GM12878 (cell line): ENCODE measurements at regions not wholly inside any gene's neighbourhood (a gene's known extent, or its start where the extent isn't known, plus 50 kb on each side); places are given as distances from the start of the nearest gene placed in this dataset.

Experiments
- CREB1 ChIP-seq: IDR thresholded peaks from 2 replicates; pipeline ENCODE4 v1.6.1; 2012; ENCODE audit warnings: low read depth, mild to moderate bottlenecking, inconsistent platforms
- CTCF ChIP-seq, 3 experiments: IDR thresholded peaks in 2 of 3; conservative IDR thresholded peaks in 1 of 3; 2 replicates each; pipeline ENCODE4 v1.5.1; 2011; ENCODE audit warnings: low read depth in 3 of 3, low read length in 3 of 3, mild to moderate bottlenecking in 3 of 3, control low read depth in 2 of 3, moderate library complexity in 2 of 3, inconsistent platforms in 1 of 3, mixed read lengths in 1 of 3; ENCODE audit not compliant: control insufficient read depth in 2 of 3, insufficient read depth in 1 of 3; ENCODE audit errors: extremely low read depth in 1 of 3
- EZH2 ChIP-seq: IDR thresholded peaks from 2 replicates; pipeline ENCODE4 v1.6.1; 2012; ENCODE audit warnings: low read depth, mild to moderate bottlenecking, control low read depth, inconsistent platforms, low read length, borderline replicate concordance; ENCODE audit not compliant: control insufficient read depth
- JUND ChIP-seq: IDR thresholded peaks from 2 replicates; pipeline ENCODE4 v1.6.1; 2012; ENCODE audit warnings: low read depth, mild to moderate bottlenecking, low read length, improper control_type of control experiment, moderate library complexity
- NFIC ChIP-seq: IDR thresholded peaks from 2 replicates; pipeline ENCODE4 v1.6.1; 2012; ENCODE audit warnings: low read depth, mild to moderate bottlenecking, inconsistent platforms, low read length, moderate library complexity

DNA sequence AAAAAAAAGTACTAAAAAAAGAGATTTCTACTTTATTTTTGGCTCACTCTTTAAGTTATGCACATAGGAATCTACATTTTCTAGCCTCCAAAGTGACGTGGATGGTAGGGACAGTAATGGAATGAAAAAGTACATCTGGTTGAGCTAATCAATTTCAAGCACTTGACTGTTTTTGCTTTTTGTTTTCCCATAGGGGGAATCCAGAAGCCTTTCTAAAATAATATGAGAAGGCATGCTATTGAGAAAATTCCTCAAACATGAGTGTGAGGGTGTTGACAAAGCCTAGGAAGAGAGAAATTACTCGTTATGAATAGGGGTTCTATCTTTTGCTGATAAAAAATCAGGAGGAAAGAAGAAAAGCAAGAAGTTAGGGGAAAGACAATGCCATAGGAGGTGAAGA, 242.5 kb upstream of the PUDP start:
- no peak for TF ChIP-seq NFIC
- no peak for TF ChIP-seq JUND
- TF ChIP-seq EZH2 = no peak
- no peak for TF ChIP-seq CREB1
- TF ChIP-seq CTCF (IDR thresholded peaks at IDR 0.05 in 2 of 3, conservative IDR thresholded peaks at IDR 0.05 in 1 of 3; ENCODE audit: control insufficient read depth in 2 of 3, extremely low read depth in 1 of 3, insufficient read depth in 1 of 3, low read depth in 3 of 3, low read length in 3 of 3) = no peak
